Endothelial cell of umbilical vein (primary cell): ENCODE measurements at regions not wholly inside any gene's neighbourhood (a gene's known extent, or its start where the extent isn't known, plus 50 kb on each side); places are given as distances from the start of the nearest gene placed in this dataset.

Experiments
- BruUV-seq: library from RNA; stranded (reverse); fragments of 400-500 nt; replicated peaks from 2 replicates; lab custom pipeline; 2021; lab: Mats Ljungman, UMichigan
- CTCF ChIA-PET: fragments of 300-600, 350-600 bp; sonication (Branson Sonifier 250); formaldehyde crosslinking; loops from one replicate; lab custom pipeline; 2021; ENCODE audit warnings: antibody characterized with exemption, inconsistent platforms; lab: Charles Lee
- POLR2A ChIA-PET: fragments of 300-600, 350-600 bp; sonication (Branson Sonifier 250); formaldehyde crosslinking; loops from one replicate; lab custom pipeline; 2021; ENCODE audit warnings: antibody characterized with exemption, inconsistent platforms; lab: Charles Lee
- DNase-seq: peaks from one replicate; pipeline ENCODE4 v3.0.0-alpha.2; 2011; ENCODE audit warnings: low read depth, low spot score
- FAIRE-seq: peaks from 2 replicates; lab custom pipeline; 2011; peaks lifted over from hg19 to GRCh38; lab: Jason Lieb, UNC
- H2AFZ ChIP-seq: 2 replicates; pipeline ENCODE4 v1.6.0; 2012; ENCODE audit warnings: low read depth, low read length, control low read depth, inconsistent platforms
- H3K27ac ChIP-seq: 2 replicates; pipeline ENCODE4 v1.5.1; 2011; ENCODE audit warnings: low read depth, mild to moderate bottlenecking, control low read depth, low read length, moderate library complexity; ENCODE audit not compliant: insufficient read depth
- H3K27me3 ChIP-seq, 2 experiments: 2 replicates each; pipeline versions ENCODE4 v1.6.0 to v1.6.1; 2011; ENCODE audit warnings: low read length in 2 of 2, mixed read lengths in 1 of 2; ENCODE audit not compliant: control insufficient read depth in 2 of 2, insufficient read depth in 2 of 2
- H3K36me3 ChIP-seq, 2 experiments: 2 replicates in 1 of 2; 3 replicates in 1 of 2; pipeline ENCODE4 v1.5.1; 2011; ENCODE audit warnings: low read length in 2 of 2, mild to moderate bottlenecking in 1 of 2, moderate library complexity in 1 of 2; ENCODE audit not compliant: control insufficient read depth in 2 of 2, insufficient read depth in 2 of 2; ENCODE audit errors: extremely low read depth in 1 of 2
- H3K4me1 ChIP-seq: 3 replicates; pipeline ENCODE4 v1.5.1; 2011; ENCODE audit warnings: mild to moderate bottlenecking, low read length; ENCODE audit not compliant: control insufficient read depth, insufficient read depth; ENCODE audit errors: extremely low read depth
- H3K4me2 ChIP-seq: 2 replicates; pipeline ENCODE4 v1.6.1; 2011; ENCODE audit warnings: low read length, control low read depth, mixed read lengths; ENCODE audit not compliant: insufficient read depth
- H3K4me3 ChIP-seq, 3 experiments: fragments of 200-600 bp in 1 of 3; sonication (generic), shearing (Covaris generic) in 1 of 3; replicated peaks in 1 of 3; 2 replicates each; pipeline ENCODE4 v1.5.1; 2011 to 2016; ENCODE audit warnings: control low read depth in 3 of 3, low read length in 3 of 3, mild to moderate bottlenecking in 2 of 3, inconsistent platforms in 1 of 3, low read depth in 1 of 3, moderate library complexity in 1 of 3; ENCODE audit not compliant: insufficient read depth in 1 of 3
- H3K79me2 ChIP-seq: 2 replicates; pipeline ENCODE4 v1.6.0; 2012; ENCODE audit warnings: low read length, inconsistent platforms; ENCODE audit not compliant: control insufficient read depth, insufficient read depth
- H3K9ac ChIP-seq: replicated peaks from 2 replicates; pipeline ENCODE3; 2011; ENCODE audit warnings: low read length, control low read depth; ENCODE audit not compliant: insufficient read depth; ENCODE audit errors: extremely low read depth
- H3K9me1 ChIP-seq: replicated peaks from 3 replicates; pipeline ENCODE4 v1.6.0; 2011; ENCODE audit warnings: mild to moderate bottlenecking, low read length; ENCODE audit not compliant: control insufficient read depth, insufficient read depth; ENCODE audit errors: extremely low read depth
- H3K9me3 ChIP-seq: replicated peaks from 2 replicates; pipeline ENCODE4 v1.5.1; 2012; ENCODE audit warnings: low read length, inconsistent platforms; ENCODE audit not compliant: control insufficient read depth, insufficient read depth
- H4K20me1 ChIP-seq: replicated peaks from 2 replicates; pipeline ENCODE3; 2011; ENCODE audit warnings: mild to moderate bottlenecking, low read length; ENCODE audit not compliant: control insufficient read depth, insufficient read depth; ENCODE audit errors: extremely low read depth
- EZH2 ChIP-seq: IDR thresholded peaks from 2 replicates; pipeline ENCODE4 v1.6.1; 2012; ENCODE audit warnings: borderline replicate concordance, low read depth, mild to moderate bottlenecking, moderate library complexity, low read length, inconsistent platforms; ENCODE audit not compliant: severe bottlenecking
- FOS ChIP-seq: IDR thresholded peaks from 2 replicates; pipeline ENCODE4 v1.6.1; 2011; ENCODE audit warnings: mild to moderate bottlenecking, low read length, moderate library complexity, borderline replicate concordance; ENCODE audit not compliant: insufficient read depth
- GATA2 ChIP-seq: IDR thresholded peaks from 2 replicates; pipeline ENCODE4 v1.7.0; 2011; ENCODE audit warnings: low read depth, mild to moderate bottlenecking, moderate library complexity, mixed read lengths, low read length; ENCODE audit not compliant: insufficient read length, insufficient read depth
- JUN ChIP-seq: IDR thresholded peaks from 2 replicates; pipeline ENCODE4 v1.6.1; 2011; ENCODE audit warnings: borderline replicate concordance, low read depth; ENCODE audit not compliant: insufficient read length, insufficient read depth
- MYC ChIP-seq: IDR thresholded peaks from one replicate; pipeline ENCODE4 v1.6.1; 2011; ENCODE audit warnings: mild to moderate bottlenecking, low read depth, low read length
- POLR2A ChIP-seq: IDR thresholded peaks from 2 replicates; pipeline ENCODE4 v1.6.1; 2012; ENCODE audit warnings: low read depth, mild to moderate bottlenecking, control low read depth, low read length
- POLR2AphosphoS5 ChIP-seq: IDR thresholded peaks from 2 replicates; pipeline ENCODE4 v1.6.1; 2012; ENCODE audit warnings: low read depth, mild to moderate bottlenecking, control low read depth, low read length, moderate library complexity; ENCODE audit not compliant: insufficient read depth
- dilution Hi-C: fragments of 300-500 bp; cut with MboI; formaldehyde crosslinking; loops from one replicate; pipeline ENCODE4 v1.15.0; 2019; ENCODE audit warnings: low sequenced_read_pairs; ENCODE audit not compliant: extremely low pct_ligation_motif_present
- intact Hi-C: fragments of 100-400 bp; cut with micrococcal nuclease; formaldehyde crosslinking; loops from one replicate; pipeline ENCODE4 v1.10.0; 2022
- TF ChIP-seq, protein P1 (sequence below), 2 donors: IDR thresholded peaks; 1 replicate in 1 of 2; 2 replicates in 1 of 2; pipeline ENCODE4 v1.5.1; 2011; ENCODE audit warnings: low read length in 2 of 2, mild to moderate bottlenecking in 2 of 2, moderate library complexity in 2 of 2, control low read depth in 1 of 2, inconsistent platforms in 1 of 2, low read depth in 1 of 2; ENCODE audit not compliant: insufficient read depth in 1 of 2; ENCODE audit errors: extremely low read depth in 1 of 2
- TF ChIP-seq, protein P2 (sequence below): IDR thresholded peaks from 2 replicates; pipeline ENCODE4 v1.6.1; 2011; ENCODE audit not compliant: insufficient read depth, insufficient read length

DNA sequence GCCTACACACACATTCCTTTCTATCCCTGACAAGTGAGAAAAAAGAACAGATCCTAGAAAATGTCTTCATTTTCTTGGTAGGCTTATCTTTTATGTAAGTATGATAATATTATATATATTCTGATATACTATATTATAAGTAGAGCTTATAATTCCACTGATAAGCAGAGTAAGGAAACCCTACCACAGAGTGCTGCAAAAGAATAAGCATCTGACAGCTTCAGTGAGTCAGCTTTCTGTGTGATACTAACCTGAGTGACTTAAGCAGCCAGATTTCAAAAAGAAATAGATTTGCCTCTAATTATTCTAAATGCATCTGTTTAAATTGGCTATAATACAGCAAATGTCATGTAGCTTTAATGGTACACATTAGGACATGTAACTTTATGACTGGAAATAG lies 656.0 kb downstream of the MCTP2 start:
- H3K4me1 ChIP-seq, result no peaks in the 10 kb centered on the region
- H3K9ac ChIP-seq, result no peak overlapping the region
- intact Hi-C loops, result no loop called here
- no peak overlapping the region for H3K4me2 ChIP-seq
- FAIRE-seq, result no peak
- dilution Hi-C loops, result no loop called here
- H3K9me1 ChIP-seq, result no peaks in the 10 kb centered on the region
- no peaks in the 10 kb centered on the region for H3K79me2 ChIP-seq
- no peaks in the 10 kb centered on the region for H3K27me3 ChIP-seq
- TF ChIP-seq EZH2, result no peak
- TF ChIP-seq POLR2A, result no peak
- no peak for TF ChIP-seq FOS
- TF ChIP-seq, protein P1, sequence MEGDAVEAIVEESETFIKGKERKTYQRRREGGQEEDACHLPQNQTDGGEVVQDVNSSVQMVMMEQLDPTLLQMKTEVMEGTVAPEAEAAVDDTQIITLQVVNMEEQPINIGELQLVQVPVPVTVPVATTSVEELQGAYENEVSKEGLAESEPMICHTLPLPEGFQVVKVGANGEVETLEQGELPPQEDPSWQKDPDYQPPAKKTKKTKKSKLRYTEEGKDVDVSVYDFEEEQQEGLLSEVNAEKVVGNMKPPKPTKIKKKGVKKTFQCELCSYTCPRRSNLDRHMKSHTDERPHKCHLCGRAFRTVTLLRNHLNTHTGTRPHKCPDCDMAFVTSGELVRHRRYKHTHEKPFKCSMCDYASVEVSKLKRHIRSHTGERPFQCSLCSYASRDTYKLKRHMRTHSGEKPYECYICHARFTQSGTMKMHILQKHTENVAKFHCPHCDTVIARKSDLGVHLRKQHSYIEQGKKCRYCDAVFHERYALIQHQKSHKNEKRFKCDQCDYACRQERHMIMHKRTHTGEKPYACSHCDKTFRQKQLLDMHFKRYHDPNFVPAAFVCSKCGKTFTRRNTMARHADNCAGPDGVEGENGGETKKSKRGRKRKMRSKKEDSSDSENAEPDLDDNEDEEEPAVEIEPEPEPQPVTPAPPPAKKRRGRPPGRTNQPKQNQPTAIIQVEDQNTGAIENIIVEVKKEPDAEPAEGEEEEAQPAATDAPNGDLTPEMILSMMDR (IDR thresholded peaks at IDR 0.05; ENCODE audit: extremely low read depth in 1 of 2, insufficient read depth in 1 of 2, low read depth in 1 of 2, low read length in 2 of 2), result no peak
- TF ChIP-seq, protein P2, sequence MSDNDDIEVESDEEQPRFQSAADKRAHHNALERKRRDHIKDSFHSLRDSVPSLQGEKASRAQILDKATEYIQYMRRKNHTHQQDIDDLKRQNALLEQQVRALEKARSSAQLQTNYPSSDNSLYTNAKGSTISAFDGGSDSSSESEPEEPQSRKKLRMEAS, result no peak
- TF ChIP-seq POLR2AphosphoS5, result no peak
- TF ChIP-seq MYC, result no peak
- TF ChIP-seq JUN, result no peak
- no peak for TF ChIP-seq GATA2
- BruUV-seq, result no TSS peak
- CTCF ChIA-PET, result interaction anchor here (1.3 kb wide), 1 partner anchor 42 kb away, joined by 3 read pairs; no protein-coding TSS in a partner anchor
- no peaks in the 10 kb centered on the region for H3K36me3 ChIP-seq
- H3K9me3 ChIP-seq, result no peaks in the 10 kb centered on the region
- POLR2A ChIA-PET, result no interaction called here
- H4K20me1 ChIP-seq, result no peaks in the 10 kb centered on the region
- DNase-seq, result no peak
- H2AFZ ChIP-seq, result no peak overlapping the region
- no peak overlapping the region for H3K27ac ChIP-seq
- H3K4me3 ChIP-seq, result no peak overlapping the region
